ENCODE measurements at regions not wholly inside any gene's neighbourhood (a gene's known extent, or its start where the extent isn't known, plus 50 kb on each side); places are given as distances from the start of the nearest gene placed in this dataset.

DNA sequence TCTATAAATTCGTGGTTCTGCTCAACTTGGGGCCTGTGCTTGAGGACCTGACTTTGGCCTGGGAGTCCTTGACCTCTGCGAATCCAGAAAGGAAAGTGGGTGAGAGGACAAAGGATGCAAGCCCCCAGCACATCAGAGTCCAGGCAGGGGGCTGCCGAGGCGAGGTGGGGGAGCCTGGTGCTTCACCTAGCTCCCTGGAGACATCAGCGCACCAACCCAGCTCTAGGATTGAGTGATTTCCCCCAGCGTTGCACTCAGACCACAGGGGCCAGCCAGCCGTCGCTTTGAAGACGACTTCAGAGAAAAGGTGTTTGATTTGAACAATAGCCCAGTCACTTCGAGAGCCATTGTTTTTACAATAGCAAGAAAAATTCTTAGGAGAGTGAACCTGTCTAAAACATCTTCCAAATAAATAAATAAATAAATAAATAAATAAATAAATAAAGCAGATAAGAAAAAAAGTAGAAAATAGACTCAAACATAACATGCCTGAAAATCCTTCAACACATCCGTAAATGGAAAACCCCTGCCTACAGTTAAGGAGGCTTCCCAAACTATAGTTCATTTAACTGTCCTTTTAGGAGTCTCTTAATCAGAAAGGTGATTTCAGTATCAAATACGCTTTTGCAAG, 180.9 kb downstream of the RBFOX3 start:
- no peak for DNase-seq (ENCODE audit: low read depth in 1 of 2, low spot score in 1 of 2)
- ChIA-PET POLR2A (no interaction called here), CTCF (interaction anchor here (1.1 to 1.7 kb wide), 2 partner anchors 22 to 37 kb away, joined by 3 read pairs; no protein-coding TSS in a partner anchor)
- ATAC-seq: no peak
- TF ChIP-seq CBX2 (IDR thresholded peaks at IDR 0.05; ENCODE audit: borderline replicate concordance, low read depth) (no peak), CHD4 (IDR thresholded peaks at IDR 0.05; ENCODE audit: borderline replicate concordance) (0 out of 2 replicates have a peak, but pooled peaks have one; percentile 24), RARB (CRISPR knock-in tag; IDR thresholded peaks at IDR 0.05) (no peak), SREBF2 (IDR thresholded peaks at IDR 0.05) (no peak), ZC3H11A (IDR thresholded peaks at IDR 0.05) (peak; percentile 99), NFE2L2 (conservative IDR thresholded peaks at IDR 0.05; ENCODE audit: low read length) (no peak), NPAS2 (CRISPR knock-in tag; IDR thresholded peaks at IDR 0.05; ENCODE audit: borderline replicate concordance) (no peak), MYC (IDR thresholded peaks at IDR 0.05; ENCODE audit: borderline replicate concordance, low read length) (no peak), MAZ (IDR thresholded peaks at IDR 0.05; ENCODE audit: borderline replicate concordance, low read depth, low read length) (no peak)
- TF ChIP-seq, protein P1, sequence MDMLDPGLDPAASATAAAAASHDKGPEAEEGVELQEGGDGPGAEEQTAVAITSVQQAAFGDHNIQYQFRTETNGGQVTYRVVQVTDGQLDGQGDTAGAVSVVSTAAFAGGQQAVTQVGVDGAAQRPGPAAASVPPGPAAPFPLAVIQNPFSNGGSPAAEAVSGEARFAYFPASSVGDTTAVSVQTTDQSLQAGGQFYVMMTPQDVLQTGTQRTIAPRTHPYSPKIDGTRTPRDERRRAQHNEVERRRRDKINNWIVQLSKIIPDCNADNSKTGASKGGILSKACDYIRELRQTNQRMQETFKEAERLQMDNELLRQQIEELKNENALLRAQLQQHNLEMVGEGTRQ (IDR thresholded peaks at IDR 0.05): no peak
- TF ChIP-seq, protein P2, sequence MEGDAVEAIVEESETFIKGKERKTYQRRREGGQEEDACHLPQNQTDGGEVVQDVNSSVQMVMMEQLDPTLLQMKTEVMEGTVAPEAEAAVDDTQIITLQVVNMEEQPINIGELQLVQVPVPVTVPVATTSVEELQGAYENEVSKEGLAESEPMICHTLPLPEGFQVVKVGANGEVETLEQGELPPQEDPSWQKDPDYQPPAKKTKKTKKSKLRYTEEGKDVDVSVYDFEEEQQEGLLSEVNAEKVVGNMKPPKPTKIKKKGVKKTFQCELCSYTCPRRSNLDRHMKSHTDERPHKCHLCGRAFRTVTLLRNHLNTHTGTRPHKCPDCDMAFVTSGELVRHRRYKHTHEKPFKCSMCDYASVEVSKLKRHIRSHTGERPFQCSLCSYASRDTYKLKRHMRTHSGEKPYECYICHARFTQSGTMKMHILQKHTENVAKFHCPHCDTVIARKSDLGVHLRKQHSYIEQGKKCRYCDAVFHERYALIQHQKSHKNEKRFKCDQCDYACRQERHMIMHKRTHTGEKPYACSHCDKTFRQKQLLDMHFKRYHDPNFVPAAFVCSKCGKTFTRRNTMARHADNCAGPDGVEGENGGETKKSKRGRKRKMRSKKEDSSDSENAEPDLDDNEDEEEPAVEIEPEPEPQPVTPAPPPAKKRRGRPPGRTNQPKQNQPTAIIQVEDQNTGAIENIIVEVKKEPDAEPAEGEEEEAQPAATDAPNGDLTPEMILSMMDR (IDR thresholded peaks at IDR 0.05): no peak
- Histone ChIP-seq H3K27ac (no peak overlapping the region), H3K9me3 (peaks cover 6% of the 10 kb centered on the region; the same call in 2 of the 3 replicates), H3K4me1 (peaks cover 30% of the 10 kb centered on the region), H3K4me3 (no peak overlapping the region), H3K4me2 (no peak overlapping the region)
- WGBS (ENCODE audit: missing lambda C conversion rate): 86% methylated on average over 12 of the region's 12 CpGs
- FAIRE-seq: no peak

DNA sequence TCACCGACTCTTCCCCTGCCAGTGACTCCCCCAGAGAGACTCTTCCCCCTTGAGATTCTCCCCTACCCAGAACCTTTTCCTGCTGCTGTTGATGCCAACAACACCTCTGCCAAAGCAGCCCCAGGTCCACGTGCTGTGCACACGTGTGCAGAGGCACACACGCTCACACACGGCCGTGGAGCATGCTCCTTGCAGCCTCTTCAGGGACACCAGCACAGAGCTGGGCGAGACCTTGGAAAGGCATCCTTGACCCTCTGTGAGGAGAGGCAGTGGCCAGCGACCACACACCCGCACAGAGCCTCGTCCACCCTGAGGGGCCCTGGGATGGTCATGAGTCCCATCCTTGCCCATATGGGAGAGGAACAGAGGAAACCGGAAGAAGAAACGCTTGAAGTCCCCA, 181.9 kb downstream of the RBFOX3 start:
- ChIA-PET CTCF (interaction anchor here (1.1 to 1.3 kb wide), 2 partner anchors 36 to 98 kb away, joined by 3 read pairs; no protein-coding TSS in a partner anchor), POLR2A (no interaction called here)
- WGBS (ENCODE audit: missing lambda C conversion rate): 81% methylated on average over 12 of the region's 12 CpGs
- no peak overlapping the region for H3K4me3 ChIP-seq
- H3K4me2 ChIP-seq: no peak overlapping the region
- H3K4me1 ChIP-seq: peaks cover 39% of the 10 kb centered on the region
- peaks cover under 1% of the 10 kb centered on the region; the same call in 2 of the 3 replicates for H3K9me3 ChIP-seq
- DNase-seq (ENCODE audit: low read depth in 1 of 2, low spot score in 1 of 2): no peak
- no peak for ATAC-seq
- FAIRE-seq: no peak
- TF ChIP-seq, protein P3, sequence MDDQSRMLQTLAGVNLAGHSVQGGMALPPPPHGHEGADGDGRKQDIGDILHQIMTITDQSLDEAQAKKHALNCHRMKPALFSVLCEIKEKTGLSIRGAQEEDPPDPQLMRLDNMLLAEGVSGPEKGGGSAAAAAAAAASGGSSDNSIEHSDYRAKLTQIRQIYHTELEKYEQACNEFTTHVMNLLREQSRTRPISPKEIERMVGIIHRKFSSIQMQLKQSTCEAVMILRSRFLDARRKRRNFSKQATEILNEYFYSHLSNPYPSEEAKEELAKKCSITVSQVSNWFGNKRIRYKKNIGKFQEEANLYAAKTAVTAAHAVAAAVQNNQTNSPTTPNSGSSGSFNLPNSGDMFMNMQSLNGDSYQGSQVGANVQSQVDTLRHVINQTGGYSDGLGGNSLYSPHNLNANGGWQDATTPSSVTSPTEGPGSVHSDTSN (IDR thresholded peaks at IDR 0.05): no peak
- no peak for TF ChIP-seq NR3C1 (IDR thresholded peaks at IDR 0.05)
- TF ChIP-seq KDM5A (IDR thresholded peaks at IDR 0.05): no peak
- TF ChIP-seq, protein P2 (IDR thresholded peaks at IDR 0.05): no peak
- no peak for TF ChIP-seq FOSL2 (IDR thresholded peaks at IDR 0.05)
- TF ChIP-seq FOSL2 (CRISPR knock-in tag; IDR thresholded peaks at IDR 0.05): no peak
- no peak for TF ChIP-seq POLR2A (IDR thresholded peaks at IDR 0.05; ENCODE audit: low read length)
- TF ChIP-seq, protein P4, sequence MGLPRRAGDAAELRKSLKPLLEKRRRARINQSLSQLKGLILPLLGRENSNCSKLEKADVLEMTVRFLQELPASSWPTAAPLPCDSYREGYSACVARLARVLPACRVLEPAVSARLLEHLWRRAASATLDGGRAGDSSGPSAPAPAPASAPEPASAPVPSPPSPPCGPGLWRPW (IDR thresholded peaks at IDR 0.05): no peak
- TF ChIP-seq ZFP36 (IDR thresholded peaks at IDR 0.05; ENCODE audit: borderline replicate concordance, partially characterized antibody): no peak
- TF ChIP-seq, protein P5, sequence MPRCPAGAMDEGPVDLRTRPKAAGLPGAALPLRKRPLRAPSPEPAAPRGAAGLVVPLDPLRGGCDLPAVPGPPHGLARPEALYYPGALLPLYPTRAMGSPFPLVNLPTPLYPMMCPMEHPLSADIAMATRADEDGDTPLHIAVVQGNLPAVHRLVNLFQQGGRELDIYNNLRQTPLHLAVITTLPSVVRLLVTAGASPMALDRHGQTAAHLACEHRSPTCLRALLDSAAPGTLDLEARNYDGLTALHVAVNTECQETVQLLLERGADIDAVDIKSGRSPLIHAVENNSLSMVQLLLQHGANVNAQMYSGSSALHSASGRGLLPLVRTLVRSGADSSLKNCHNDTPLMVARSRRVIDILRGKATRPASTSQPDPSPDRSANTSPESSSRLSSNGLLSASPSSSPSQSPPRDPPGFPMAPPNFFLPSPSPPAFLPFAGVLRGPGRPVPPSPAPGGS (IDR thresholded peaks at IDR 0.05): no peak
- H3K27ac ChIP-seq: peak overlapping the region in 1 of 2 experiments; percentile 27; a peak in 2 of 6 replicates

Data from A549 (cell line).